Activated naive CD8-positive, alpha-beta T cell (primary cell): ENCODE measurements at regions not wholly inside any gene's neighbourhood (a gene's known extent, or its start where the extent isn't known, plus 50 kb on each side); places are given as distances from the start of the nearest gene placed in this dataset.
"Not testable (repeated sequence)": the region's sequence is repeated elsewhere in the genome, so short reads cannot be mapped to it uniquely, and the experiment has no call there.

ENCODE experiments used
- H3K27ac Mint-ChIP-seq: one replicate; pipeline ENCODE4 v1.8.0; 2021; ENCODE audit warnings: mixed read lengths
- H3K27me3 Mint-ChIP-seq: one replicate; pipeline ENCODE4 v1.8.0; 2021; ENCODE audit warnings: mixed read lengths
- H3K36me3 Mint-ChIP-seq: one replicate; pipeline ENCODE4 v1.8.0; 2021; ENCODE audit warnings: mixed read lengths
- H3K4me1 Mint-ChIP-seq: one replicate; pipeline ENCODE4 v1.8.0; 2021; ENCODE audit warnings: low read depth, mixed read lengths
- H3K4me3 Mint-ChIP-seq: one replicate; pipeline ENCODE4 v1.8.0; 2021; ENCODE audit warnings: mild to moderate bottlenecking, mixed read lengths
- H3K9me3 Mint-ChIP-seq: one replicate; pipeline ENCODE4 v1.8.0; 2021; ENCODE audit warnings: low read depth, mixed read lengths

GRCh38 chr20:53827292-53828087 lies 233.9 kb upstream of the ZNF217 start:
- Mint-ChIP-seq H3K4me3 (no peak overlapping the region), H3K36me3 (no peaks in the 10 kb centered on the region), H3K9me3 (no peaks in the 10 kb centered on the region), H3K27ac (peak overlapping the region; percentile 31), H3K4me1 (peaks cover 54% of the 10 kb centered on the region), H3K27me3 (no peaks in the 10 kb centered on the region)

- Mint-ChIP-seq H3K4me3 (no peak overlapping the region), H3K9me3 (no peaks in the 10 kb centered on the region), H3K4me1 (peaks cover 50% of the 10 kb centered on the region), H3K36me3 (no peaks in the 10 kb centered on the region), H3K27me3 (no peaks in the 10 kb centered on the region), H3K27ac (peak overlapping the region; percentile 31)
Measured at GRCh38 chr20:53826597-53827291, 233.1 kb upstream of the ZNF217 start.

DNA sequence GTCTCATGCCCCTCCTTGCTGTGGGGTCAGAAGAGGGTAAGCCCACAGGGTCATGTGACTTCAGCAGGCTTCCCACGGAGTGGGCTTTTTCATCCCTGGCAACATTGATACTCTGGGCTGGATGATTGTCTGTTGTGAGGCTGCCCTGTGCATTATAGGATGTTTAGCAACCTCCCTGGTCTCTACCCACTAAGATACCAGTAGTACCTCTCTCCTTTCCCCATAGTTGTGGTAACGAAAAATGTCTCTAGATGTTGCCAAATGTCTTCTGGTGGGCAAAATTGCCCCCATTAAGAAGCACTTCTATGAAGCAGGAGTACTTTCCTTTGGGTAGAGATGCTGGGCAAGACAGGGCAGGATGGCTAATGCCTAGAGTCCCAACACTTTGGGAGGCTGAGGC lies 232.5 kb upstream of the ZNF217 start:
- Mint-ChIP-seq H3K9me3 (no peaks in the 10 kb centered on the region), H3K27ac (no peak overlapping the region), H3K4me3 (no peak overlapping the region), H3K36me3 (no peaks in the 10 kb centered on the region), H3K27me3 (no peaks in the 10 kb centered on the region), H3K4me1 (peaks cover 50% of the 10 kb centered on the region)

- no peaks in the 10 kb centered on the region for H3K9me3 Mint-ChIP-seq
- H3K27ac Mint-ChIP-seq: no peak overlapping the region
- no peaks in the 10 kb centered on the region for H3K27me3 Mint-ChIP-seq
- H3K36me3 Mint-ChIP-seq: no peaks in the 10 kb centered on the region
- no peak overlapping the region for H3K4me3 Mint-ChIP-seq
- peaks cover 42% of the 10 kb centered on the region for H3K4me1 Mint-ChIP-seq
Measured at GRCh38 chr20:53825282-53825681, 231.6 kb upstream of the ZNF217 start.

GRCh38 chr20:53824779-53825178 lies 231.1 kb upstream of the ZNF217 start:
- Mint-ChIP-seq H3K4me3 (no peak overlapping the region), H3K4me1 (peaks cover 37% of the 10 kb centered on the region), H3K9me3 (no peaks in the 10 kb centered on the region), H3K27me3 (no peaks in the 10 kb centered on the region), H3K27ac (no peak overlapping the region), H3K36me3 (no peaks in the 10 kb centered on the region)

- H3K36me3 Mint-ChIP-seq: no peaks in the 10 kb centered on the region
- H3K9me3 Mint-ChIP-seq: peaks cover 5% of the 10 kb centered on the region
- H3K4me3 Mint-ChIP-seq: no peak overlapping the region
- peaks cover 24% of the 10 kb centered on the region for H3K4me1 Mint-ChIP-seq
- H3K27me3 Mint-ChIP-seq: no peaks in the 10 kb centered on the region
- peak overlapping the region; percentile 11 for H3K27ac Mint-ChIP-seq
Measured at GRCh38 chr20:53823121-53823764, 229.6 kb upstream of the ZNF217 start.

DNA sequence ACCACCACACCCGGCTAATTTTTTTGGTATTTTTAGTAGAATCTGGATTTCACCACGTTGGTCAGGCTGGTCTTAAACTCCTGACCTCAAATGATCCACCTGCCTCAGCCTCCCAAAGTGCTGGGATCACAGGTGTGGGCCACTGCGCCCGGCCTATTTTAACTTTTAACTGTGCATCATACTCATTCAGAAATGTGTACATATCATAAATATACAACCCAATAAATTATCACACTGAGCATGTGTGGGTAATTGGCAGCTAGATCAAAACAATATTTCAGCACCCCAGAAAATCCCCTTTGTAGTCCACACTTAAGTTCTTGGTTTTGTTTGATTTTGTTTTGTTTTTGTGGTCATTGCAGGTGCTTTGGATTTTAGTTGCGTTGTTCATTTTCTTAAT lies 228.9 kb upstream of the ZNF217 start:
- Mint-ChIP-seq H3K27me3 (no peaks in the 10 kb centered on the region), H3K9me3 (peaks cover 5% of the 10 kb centered on the region), H3K27ac (no peak overlapping the region), H3K4me3 (no peak overlapping the region), H3K36me3 (no peaks in the 10 kb centered on the region), H3K4me1 (peaks cover 21% of the 10 kb centered on the region)

GRCh38 chr20:53819973-53820451 lies 226.4 kb upstream of the ZNF217 start:
- Mint-ChIP-seq H3K36me3 (no peaks in the 10 kb centered on the region), H3K4me1 (peaks cover 23% of the 10 kb centered on the region), H3K4me3 (no peak overlapping the region), H3K9me3 (peaks cover 5% of the 10 kb centered on the region), H3K27me3 (no peaks in the 10 kb centered on the region), H3K27ac (no peak overlapping the region)

DNA sequence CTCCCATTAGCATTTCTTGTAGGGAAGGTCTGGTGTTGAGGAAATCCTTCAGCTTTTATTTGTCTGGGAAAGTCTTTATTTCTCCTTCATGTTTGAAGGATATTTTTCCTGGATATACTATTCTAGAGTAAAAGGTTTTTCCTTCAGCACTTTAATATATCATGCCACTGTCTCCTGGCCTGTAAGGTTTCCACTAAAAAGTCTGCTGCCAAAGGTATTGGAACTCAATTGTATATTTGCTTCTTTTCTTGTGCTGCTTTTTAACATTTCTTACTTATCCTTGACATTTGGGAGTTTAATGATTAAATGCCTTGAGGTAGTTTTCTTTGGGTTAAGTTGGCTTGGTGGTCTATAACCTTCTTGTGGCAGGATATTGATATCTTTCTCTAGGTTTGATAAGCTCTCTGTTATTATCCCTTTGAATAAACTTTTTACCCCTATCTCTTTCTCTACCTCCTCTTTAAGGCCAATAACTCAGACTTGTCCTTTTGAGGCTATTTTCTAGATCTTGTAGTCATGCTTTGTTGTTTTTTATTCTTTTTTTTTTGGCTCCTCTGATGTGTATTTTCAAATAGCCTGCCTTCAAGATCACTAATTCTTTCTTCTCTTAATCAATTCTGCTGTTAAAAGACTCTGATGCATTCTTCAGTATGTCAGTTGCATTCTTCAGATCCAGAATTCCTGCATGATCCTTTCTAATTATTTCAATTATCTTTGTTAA lies 225.0 kb upstream of the ZNF217 start:
- H3K4me1 Mint-ChIP-seq: peaks cover 36% of the 10 kb centered on the region
- peaks cover 5% of the 10 kb centered on the region for H3K9me3 Mint-ChIP-seq
- H3K4me3 Mint-ChIP-seq: no peak overlapping the region
- H3K36me3 Mint-ChIP-seq: no peaks in the 10 kb centered on the region
- no peaks in the 10 kb centered on the region for H3K27me3 Mint-ChIP-seq
- H3K27ac Mint-ChIP-seq: no peak overlapping the region

DNA sequence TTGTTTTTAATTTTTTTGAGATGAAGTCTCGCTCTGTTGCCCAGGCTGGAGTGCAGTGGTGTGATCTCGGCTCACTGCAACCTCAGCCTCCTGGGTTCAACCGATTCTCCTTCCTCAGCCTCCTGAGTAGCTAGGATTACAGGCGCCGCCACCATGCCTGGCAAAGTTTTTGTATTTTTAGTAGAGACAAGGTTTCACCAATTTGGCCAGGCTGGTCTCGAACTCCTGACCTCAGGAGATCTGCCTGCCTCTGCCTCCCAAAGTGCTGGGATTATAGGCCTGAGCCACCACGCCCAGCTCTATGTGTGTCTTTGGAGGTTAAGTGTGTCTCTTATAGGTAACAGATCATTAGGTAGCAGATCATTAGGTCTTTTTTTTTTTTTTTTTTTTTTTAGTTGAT lies 223.9 kb upstream of the ZNF217 start:
- not testable (repeated sequence) for H3K9me3 Mint-ChIP-seq, H3K36me3 Mint-ChIP-seq, H3K4me3 Mint-ChIP-seq, H3K27ac Mint-ChIP-seq, H3K27me3 Mint-ChIP-seq
- H3K4me1 Mint-ChIP-seq: peaks cover 36% of the 10 kb centered on the region

GRCh38 chr20:53816872-53817398 lies 223.3 kb upstream of the ZNF217 start:
- no peaks in the 10 kb centered on the region for H3K36me3 Mint-ChIP-seq
- H3K9me3 Mint-ChIP-seq: peaks cover 5% of the 10 kb centered on the region
- H3K4me3 Mint-ChIP-seq: no peak overlapping the region
- H3K27me3 Mint-ChIP-seq: no peaks in the 10 kb centered on the region
- peaks cover 36% of the 10 kb centered on the region for H3K4me1 Mint-ChIP-seq
- H3K27ac Mint-ChIP-seq: peak overlapping the region; percentile 35

DNA sequence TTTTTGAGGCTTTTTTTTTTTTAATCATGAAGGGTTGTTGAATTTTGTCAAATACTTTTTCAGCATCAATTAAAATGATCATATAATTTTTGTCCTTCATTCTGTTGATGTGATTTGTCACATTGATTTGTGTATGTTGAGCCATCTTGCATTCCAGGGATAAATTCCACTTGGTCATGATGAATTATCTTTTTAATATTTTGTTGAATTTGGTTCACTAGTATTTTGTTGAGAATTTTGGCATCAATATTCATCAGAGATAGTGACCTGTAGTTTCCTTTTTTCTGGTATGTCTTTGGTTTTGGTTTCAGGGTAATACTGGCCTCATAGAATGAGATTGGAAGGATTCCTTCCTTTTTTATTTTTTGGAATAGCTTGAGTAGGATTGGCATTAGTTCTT lies 221.9 kb upstream of the ZNF217 start:
- Mint-ChIP-seq H3K27me3 (no peaks in the 10 kb centered on the region), H3K4me3 (no peak overlapping the region), H3K4me1 (peaks cover 36% of the 10 kb centered on the region), H3K36me3 (no peaks in the 10 kb centered on the region), H3K9me3 (peaks cover 5% of the 10 kb centered on the region), H3K27ac (peak overlapping the region; percentile 59)

DNA sequence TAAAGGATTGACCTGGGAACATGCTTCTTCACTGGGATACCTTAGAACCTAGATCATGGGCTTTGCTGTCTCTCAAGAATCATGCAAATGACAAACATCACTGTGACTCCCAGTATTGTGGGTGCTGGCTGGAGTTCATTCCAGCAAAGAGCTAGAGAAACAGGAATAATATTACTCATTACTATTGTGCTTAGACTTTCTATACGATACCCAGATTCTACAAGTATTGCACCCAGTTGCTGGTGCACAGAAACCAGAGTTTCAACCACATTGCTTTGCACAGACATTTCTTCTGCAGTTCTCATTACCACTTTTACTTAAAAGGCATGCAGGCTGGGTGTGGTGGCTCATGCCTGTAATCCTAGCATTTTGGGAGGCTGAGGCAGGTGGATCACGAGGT lies 220.4 kb upstream of the ZNF217 start:
- no peak overlapping the region for H3K4me3 Mint-ChIP-seq
- peaks cover 5% of the 10 kb centered on the region for H3K9me3 Mint-ChIP-seq
- peaks cover 36% of the 10 kb centered on the region for H3K4me1 Mint-ChIP-seq
- H3K36me3 Mint-ChIP-seq: no peaks in the 10 kb centered on the region
- H3K27me3 Mint-ChIP-seq: no peaks in the 10 kb centered on the region
- no peak overlapping the region for H3K27ac Mint-ChIP-seq

- Mint-ChIP-seq H3K27ac (no peak overlapping the region), H3K27me3 (no peaks in the 10 kb centered on the region), H3K4me1 (peaks cover 36% of the 10 kb centered on the region), H3K9me3 (peaks cover 2% of the 10 kb centered on the region), H3K36me3 (no peaks in the 10 kb centered on the region), H3K4me3 (no peak overlapping the region)
Measured at GRCh38 chr20:53813636-53814035, 220.0 kb upstream of the ZNF217 start.
